Neural crest cell (in vitro differentiated cells): ENCODE measurements at regions not wholly inside any gene's neighbourhood (a gene's known extent, or its start where the extent isn't known, plus 50 kb on each side); places are given as distances from the start of the nearest gene placed in this dataset.

Experiments used
- DNase-seq: peaks from one replicate; pipeline ENCODE4 v3.0.0; 2021; ENCODE audit warnings: low read depth, mixed read lengths, low spot score
- H3K27ac Mint-ChIP-seq: one replicate; pipeline ENCODE4 v1.8.0; 2021; ENCODE audit warnings: mild to moderate bottlenecking, mixed read lengths; ENCODE audit not compliant: unreplicated experiment
- H3K27me3 Mint-ChIP-seq: 2 replicates; pipeline ENCODE4 v1.8.0; 2021; ENCODE audit warnings: low read depth, mild to moderate bottlenecking, mixed read lengths
- H3K36me3 Mint-ChIP-seq: 2 replicates; pipeline ENCODE4 v1.8.0; 2021; ENCODE audit warnings: low read depth, mild to moderate bottlenecking, mixed read lengths
- H3K4me1 Mint-ChIP-seq: 2 replicates; pipeline ENCODE4 v1.8.0; 2021; ENCODE audit warnings: mixed read lengths
- H3K4me3 Mint-ChIP-seq: one replicate; pipeline ENCODE4 v1.8.0; 2021; ENCODE audit warnings: mild to moderate bottlenecking, mixed read lengths
- H3K9me3 Mint-ChIP-seq: 2 replicates; pipeline ENCODE4 v1.8.0; 2021; ENCODE audit warnings: mixed read lengths
- CTCF ChIP-seq: fragments of 200-600 bp; sonication (generic); conservative IDR thresholded peaks from 2 replicates; pipeline ENCODE4 v1.5.0; 2021; ENCODE audit warnings: antibody characterized with exemption, mild to moderate bottlenecking

GRCh38 chr1:218604217-218604616 lies 259.1 kb downstream of the TGFB2 start:
- H3K36me3 Mint-ChIP-seq: peaks cover 4% of the 10 kb centered on the region
- DNase-seq: no peak
- H3K4me1 Mint-ChIP-seq: no peaks in the 10 kb centered on the region
- H3K4me3 Mint-ChIP-seq: no peak overlapping the region
- TF ChIP-seq CTCF: no peak
- H3K9me3 Mint-ChIP-seq: peaks cover 5% of the 10 kb centered on the region
- no peak overlapping the region for H3K27ac Mint-ChIP-seq
- no peaks in the 10 kb centered on the region for H3K27me3 Mint-ChIP-seq

- Mint-ChIP-seq H3K4me1 (no peaks in the 10 kb centered on the region), H3K27ac (no peak overlapping the region), H3K4me3 (no peak overlapping the region), H3K27me3 (no peaks in the 10 kb centered on the region), H3K9me3 (peaks cover 16% of the 10 kb centered on the region), H3K36me3 (peaks cover 4% of the 10 kb centered on the region)
- no peak for TF ChIP-seq CTCF
- no peak for DNase-seq
Observed at GRCh38 chr1:218611916-218612585, 266.9 kb downstream of the TGFB2 start.

- Mint-ChIP-seq H3K27me3 (no peaks in the 10 kb centered on the region), H3K27ac (no peak overlapping the region), H3K9me3 (peaks cover 16% of the 10 kb centered on the region), H3K4me3 (no peak overlapping the region), H3K36me3 (peaks cover 4% of the 10 kb centered on the region), H3K4me1 (no peaks in the 10 kb centered on the region)
- no peak for TF ChIP-seq CTCF
- no peak for DNase-seq
Observed at GRCh38 chr1:218613105-218613504, 268.0 kb downstream of the TGFB2 start.

- Mint-ChIP-seq H3K36me3 (no peaks in the 10 kb centered on the region), H3K4me3 (no peak overlapping the region), H3K9me3 (peaks cover 11% of the 10 kb centered on the region), H3K27ac (no peak overlapping the region), H3K27me3 (no peaks in the 10 kb centered on the region), H3K4me1 (no peaks in the 10 kb centered on the region)
- TF ChIP-seq CTCF: no peak
- DNase-seq: no peak
Observed at GRCh38 chr1:218614031-218614430, 268.9 kb downstream of the TGFB2 start.

- H3K27ac Mint-ChIP-seq: no peak overlapping the region
- no peaks in the 10 kb centered on the region for H3K36me3 Mint-ChIP-seq
- no peak for DNase-seq
- H3K27me3 Mint-ChIP-seq: no peaks in the 10 kb centered on the region
- no peaks in the 10 kb centered on the region for H3K4me1 Mint-ChIP-seq
- H3K4me3 Mint-ChIP-seq: no peak overlapping the region
- peaks cover 8% of the 10 kb centered on the region for H3K9me3 Mint-ChIP-seq
- no peak for TF ChIP-seq CTCF
Observed at GRCh38 chr1:218616681-218617080, 271.5 kb downstream of the TGFB2 start.
